Fibroblast of pulmonary artery (primary cell): ENCODE measurements at regions not wholly inside any gene's neighbourhood (a gene's known extent, or its start where the extent isn't known, plus 50 kb on each side); places are given as distances from the start of the nearest gene placed in this dataset.
A peak's percentile ranks its signal among the peaks of the same experiment; 100 is the strongest.
"Not testable (repeated sequence)": the region's sequence is repeated elsewhere in the genome, so short reads cannot be mapped to it uniquely, and the experiment has no call there.

Source experiments
- DNase-seq: peaks from one replicate; pipeline ENCODE4 v3.0.0-alpha.2; 2010; ENCODE audit warnings: low read depth
- H3K4me3 ChIP-seq: replicated peaks from 2 replicates; pipeline ENCODE4 v1.5.1; 2011; ENCODE audit warnings: low read depth, mild to moderate bottlenecking, control low read depth, low read length, moderate library complexity
- CTCF ChIP-seq: IDR thresholded peaks from 2 replicates; pipeline ENCODE4 v1.5.1; 2011; ENCODE audit warnings: mild to moderate bottlenecking, control low read depth, low read length, inconsistent platforms; ENCODE audit errors: missing control alignments

- no peak overlapping the region for H3K4me3 ChIP-seq
- DNase-seq, result no peak
- no peak for TF ChIP-seq CTCF
These were observed 759.4 kb downstream of the DIAPH3 start for GRCh38 chr13:59404331-59404730.

GRCh38 chr13:59407251-59407650 is 756.5 kb downstream of the DIAPH3 start:
- H3K4me3 ChIP-seq, DNase-seq: not testable (repeated sequence)

GRCh38 chr13:59408738-59409137 is 755.0 kb downstream of the DIAPH3 start:
- no peak for TF ChIP-seq CTCF
- no peak for DNase-seq
- no peak overlapping the region for H3K4me3 ChIP-seq

GRCh38 chr13:59409211-59409610 is 754.5 kb downstream of the DIAPH3 start:
- H3K4me3 ChIP-seq, result no peak overlapping the region
- DNase-seq, result peak; percentile 45
- no peak for TF ChIP-seq CTCF

- TF ChIP-seq CTCF, result no peak
- H3K4me3 ChIP-seq, result no peak overlapping the region
- DNase-seq, result no peak
These were observed 754.0 kb downstream of the DIAPH3 start for GRCh38 chr13:59409634-59410200.

DNA sequence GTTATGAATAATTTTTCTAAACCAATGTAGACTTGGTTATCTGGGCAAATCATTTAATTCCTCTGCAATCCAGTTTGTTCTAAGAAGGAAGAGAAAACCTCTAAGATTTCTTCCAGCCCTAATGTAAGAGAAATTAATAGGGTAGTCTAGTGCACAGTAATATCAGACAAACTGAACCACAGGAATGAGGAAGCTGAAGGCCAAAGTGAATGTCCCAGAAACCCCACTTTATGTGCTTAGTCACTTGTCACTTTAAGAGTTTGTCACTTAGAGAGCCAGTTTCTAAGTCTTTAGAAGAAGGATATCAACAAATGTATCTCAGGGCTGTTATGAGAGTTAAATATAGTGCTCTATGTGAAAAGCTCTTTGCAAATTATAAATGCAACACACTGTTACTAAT is 750.6 kb downstream of the DIAPH3 start:
- DNase-seq, result no peak
- H3K4me3 ChIP-seq, result no peak overlapping the region
- no peak for TF ChIP-seq CTCF

- no peak overlapping the region for H3K4me3 ChIP-seq
- DNase-seq, result no peak
- TF ChIP-seq CTCF, result no peak
These were observed 749.7 kb downstream of the DIAPH3 start for GRCh38 chr13:59414006-59414405.

DNA sequence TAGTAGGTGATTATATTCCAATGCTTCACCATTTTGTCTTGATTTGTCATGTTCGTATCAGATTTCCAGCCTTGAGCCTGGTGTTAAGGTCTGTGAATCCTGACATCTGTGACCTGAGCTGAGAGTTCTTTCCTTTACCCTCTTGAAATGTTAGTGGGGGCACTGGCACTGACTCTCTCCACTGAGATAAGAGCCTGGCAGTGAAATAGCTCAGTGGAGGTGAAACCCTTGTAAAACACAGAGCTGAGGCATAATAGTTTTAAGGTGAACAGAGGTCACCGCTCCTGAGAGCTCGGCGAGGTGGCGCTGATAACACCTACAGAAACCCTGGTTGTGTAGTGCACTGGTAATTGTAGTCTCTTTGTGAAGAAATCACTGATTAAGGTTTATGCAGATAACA is 748.2 kb downstream of the DIAPH3 start:
- no peak overlapping the region for H3K4me3 ChIP-seq
- DNase-seq, result no peak
- TF ChIP-seq CTCF, result no peak
